GM20000 (cell line): ENCODE measurements at regions not wholly inside any gene's neighbourhood (a gene's known extent, or its start where the extent isn't known, plus 50 kb on each side); places are given as distances from the start of the nearest gene placed in this dataset.

Experiments used
- DNase-seq: peaks from one replicate; pipeline ENCODE4 v3.0.0; 2012; ENCODE audit warnings: low spot score
- TF ChIP-seq, protein P1 (sequence below): IDR thresholded peaks from 2 replicates; pipeline ENCODE4 v1.5.1; 2012; ENCODE audit warnings: mild to moderate bottlenecking, control low read depth; ENCODE audit errors: extremely low read depth, missing control alignments

GRCh38 chr2:61713457-61713856 lies 140.4 kb downstream of the FAM161A start:
- TF ChIP-seq, protein P1, sequence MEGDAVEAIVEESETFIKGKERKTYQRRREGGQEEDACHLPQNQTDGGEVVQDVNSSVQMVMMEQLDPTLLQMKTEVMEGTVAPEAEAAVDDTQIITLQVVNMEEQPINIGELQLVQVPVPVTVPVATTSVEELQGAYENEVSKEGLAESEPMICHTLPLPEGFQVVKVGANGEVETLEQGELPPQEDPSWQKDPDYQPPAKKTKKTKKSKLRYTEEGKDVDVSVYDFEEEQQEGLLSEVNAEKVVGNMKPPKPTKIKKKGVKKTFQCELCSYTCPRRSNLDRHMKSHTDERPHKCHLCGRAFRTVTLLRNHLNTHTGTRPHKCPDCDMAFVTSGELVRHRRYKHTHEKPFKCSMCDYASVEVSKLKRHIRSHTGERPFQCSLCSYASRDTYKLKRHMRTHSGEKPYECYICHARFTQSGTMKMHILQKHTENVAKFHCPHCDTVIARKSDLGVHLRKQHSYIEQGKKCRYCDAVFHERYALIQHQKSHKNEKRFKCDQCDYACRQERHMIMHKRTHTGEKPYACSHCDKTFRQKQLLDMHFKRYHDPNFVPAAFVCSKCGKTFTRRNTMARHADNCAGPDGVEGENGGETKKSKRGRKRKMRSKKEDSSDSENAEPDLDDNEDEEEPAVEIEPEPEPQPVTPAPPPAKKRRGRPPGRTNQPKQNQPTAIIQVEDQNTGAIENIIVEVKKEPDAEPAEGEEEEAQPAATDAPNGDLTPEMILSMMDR = no peak

DNA sequence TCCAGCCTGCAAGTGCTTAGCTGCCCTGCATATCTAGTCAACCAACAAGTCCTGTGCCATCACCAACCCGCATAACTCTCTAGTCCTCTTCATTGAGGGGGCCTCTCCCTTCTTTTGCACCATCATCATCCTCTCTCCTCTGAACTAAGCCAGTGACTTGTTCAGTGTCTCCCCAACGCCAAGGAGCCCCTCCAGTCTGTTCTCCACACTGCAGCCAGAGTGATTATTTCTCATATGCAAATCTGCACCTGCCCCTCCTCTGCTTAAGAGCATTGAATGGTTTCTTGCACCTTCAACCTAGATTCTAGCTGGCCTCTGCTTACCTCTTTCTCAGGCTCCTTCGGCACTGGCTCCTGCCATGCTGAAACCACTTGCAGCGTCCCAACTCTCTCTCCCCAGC lies 141.8 kb downstream of the FAM161A start:
- no peak for DNase-seq
- TF ChIP-seq, protein P1 = no peak

More at GRCh38 chr2:61713457-61713856, 140.4 kb downstream of the FAM161A start:
- DNase-seq = no peak

DNA sequence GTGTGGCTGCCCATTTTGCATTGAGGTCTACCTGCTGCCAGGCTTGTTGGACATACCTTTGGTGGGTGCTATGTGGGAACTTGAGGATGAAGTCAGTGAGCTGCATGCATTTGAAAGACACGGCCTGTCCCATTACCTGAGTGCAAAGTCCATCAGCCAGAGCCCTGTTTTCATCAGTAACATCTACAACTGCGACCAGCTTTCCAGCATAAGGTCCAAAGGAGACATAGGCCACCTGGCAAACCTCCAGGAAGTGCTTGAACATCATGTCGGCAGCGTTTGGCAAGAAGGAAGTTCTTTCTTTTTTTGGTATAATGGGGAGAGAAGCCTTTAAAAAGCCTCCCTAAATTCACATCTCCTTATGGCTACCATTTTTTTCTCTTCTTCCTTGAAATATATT lies 143.1 kb downstream of the FAM161A start:
- no peak for DNase-seq
- TF ChIP-seq, protein P1 = no peak

DNA sequence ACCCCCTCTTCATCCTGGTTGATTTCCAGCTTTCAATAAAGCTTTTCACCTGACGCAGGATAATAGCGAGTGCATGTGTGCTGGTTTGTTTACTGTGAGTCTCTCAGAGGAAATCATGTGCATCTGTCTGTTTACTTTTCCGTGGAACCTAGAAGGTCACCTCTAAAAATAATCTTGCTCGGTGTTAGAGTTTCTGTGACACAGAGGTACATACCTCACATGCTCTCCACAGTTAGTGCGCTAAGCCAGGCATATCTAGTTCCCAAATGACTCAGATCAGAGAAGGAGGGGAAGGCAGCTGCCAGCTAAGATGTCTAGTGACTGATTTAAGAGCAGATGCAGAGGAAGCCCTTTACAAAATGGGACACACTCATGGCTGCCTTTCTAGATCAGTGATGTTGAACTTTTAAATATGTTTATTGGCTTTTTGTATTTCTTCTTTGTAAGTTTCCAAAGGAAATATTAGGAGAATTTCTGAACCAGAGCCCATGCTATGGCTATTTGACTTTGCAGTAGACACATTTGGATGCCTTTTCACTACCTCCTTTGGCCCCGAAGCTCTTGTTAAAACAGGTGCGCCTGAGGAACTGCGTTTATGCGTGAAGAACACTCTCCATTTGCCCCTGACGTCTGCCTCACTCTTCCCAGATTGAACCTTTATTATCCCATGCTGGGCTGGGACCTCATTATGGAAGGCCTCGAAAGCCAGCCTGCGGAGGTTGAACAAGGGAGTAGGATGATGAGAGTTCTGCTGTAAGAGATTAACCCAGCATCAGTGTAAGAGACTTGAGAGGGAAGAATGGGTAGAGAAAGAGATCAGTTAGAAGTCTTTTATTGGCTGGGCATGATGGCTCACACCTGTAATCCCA lies 145.6 kb downstream of the FAM161A start:
- DNase-seq = peak; percentile 73

DNA sequence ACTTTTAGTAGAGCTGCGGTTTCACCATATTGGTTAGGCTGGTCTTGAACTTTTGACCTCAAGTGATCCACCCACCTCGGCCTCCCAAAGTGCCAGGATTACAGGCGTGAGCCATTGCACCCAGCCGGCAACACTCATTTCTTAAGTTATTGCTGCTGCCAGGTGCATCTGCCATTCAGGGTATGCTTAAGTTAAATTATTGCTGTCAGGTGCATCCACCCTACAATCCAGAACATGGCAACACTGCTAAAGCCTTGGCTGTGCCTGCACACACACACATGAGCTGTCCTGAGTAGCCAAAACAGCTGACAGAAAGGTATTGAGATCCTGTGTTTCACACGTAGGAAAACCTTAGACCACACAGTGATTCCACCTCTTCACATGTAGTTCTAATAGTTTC lies 148.2 kb downstream of the FAM161A start:
- TF ChIP-seq, protein P1 = no peak
- DNase-seq = no peak

More for the DNA sequence above, 145.6 kb downstream of the FAM161A start:
- TF ChIP-seq, protein P1 = no peak

- TF ChIP-seq, protein P1 = no peak
- no peak for DNase-seq
Observed at GRCh38 chr2:61704364-61704763, 149.5 kb downstream of the FAM161A start.

DNA sequence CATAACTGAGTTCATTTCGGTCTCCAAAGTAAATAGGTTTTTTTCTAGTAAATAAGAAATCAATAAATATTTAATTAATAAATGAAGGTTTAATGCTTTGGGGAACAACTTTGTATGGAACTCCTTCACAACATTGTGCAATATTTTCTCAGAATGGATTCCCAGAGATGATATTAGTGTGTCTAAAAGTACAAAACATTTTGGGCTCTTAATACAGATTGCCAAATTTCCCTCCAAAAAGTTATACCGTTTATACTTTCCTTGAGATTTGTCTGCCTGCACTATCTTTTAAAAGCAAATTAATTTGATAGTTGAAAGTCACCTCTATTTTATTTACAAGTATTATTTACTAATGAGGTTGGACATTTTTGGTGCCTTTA lies 151.8 kb downstream of the FAM161A start:
- TF ChIP-seq, protein P1 = no peak
- no peak for DNase-seq
